Loucy (cell line): ENCODE measurements at regions not wholly inside any gene's neighbourhood (a gene's known extent, or its start where the extent isn't known, plus 50 kb on each side); places are given as distances from the start of the nearest gene placed in this dataset.

ENCODE experiments used
- EZH2phosphoT487 ChIP-seq: fragments of 200-600 bp; IDR thresholded peaks from 2 replicates; pipeline ENCODE4 v1.6.1; 2018; ENCODE audit warnings: antibody characterized with exemption, mild to moderate bottlenecking, moderate library complexity, borderline replicate concordance
- TF ChIP-seq, protein P1 (sequence below): fragments of 200-600 bp; sonication (generic); conservative IDR thresholded peaks from 2 replicates; pipeline ENCODE4 v1.5.1; 2014; ENCODE audit warnings: mild to moderate bottlenecking, antibody characterized with exemption, low read length

DNA sequence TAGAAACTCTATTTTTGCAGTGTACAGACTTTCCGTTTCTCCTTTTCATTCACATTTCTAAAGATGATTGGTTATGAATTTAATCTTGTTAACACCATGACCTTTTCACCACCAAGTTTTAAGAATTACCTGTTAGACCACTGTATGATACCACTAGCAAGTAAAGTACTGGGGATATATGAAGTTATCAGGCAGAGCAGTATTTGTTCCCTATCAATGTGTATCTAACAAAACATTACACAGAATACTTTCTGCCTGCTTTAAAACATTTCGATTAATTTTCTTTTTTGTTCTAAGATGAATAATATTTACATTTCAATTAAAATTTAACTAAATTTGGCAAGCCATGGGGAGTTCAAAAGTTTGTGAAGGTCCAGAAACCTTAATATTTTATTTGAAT, 49.9 kb upstream of the AHR start:
- no peak for TF ChIP-seq EZH2phosphoT487
- TF ChIP-seq, protein P1, sequence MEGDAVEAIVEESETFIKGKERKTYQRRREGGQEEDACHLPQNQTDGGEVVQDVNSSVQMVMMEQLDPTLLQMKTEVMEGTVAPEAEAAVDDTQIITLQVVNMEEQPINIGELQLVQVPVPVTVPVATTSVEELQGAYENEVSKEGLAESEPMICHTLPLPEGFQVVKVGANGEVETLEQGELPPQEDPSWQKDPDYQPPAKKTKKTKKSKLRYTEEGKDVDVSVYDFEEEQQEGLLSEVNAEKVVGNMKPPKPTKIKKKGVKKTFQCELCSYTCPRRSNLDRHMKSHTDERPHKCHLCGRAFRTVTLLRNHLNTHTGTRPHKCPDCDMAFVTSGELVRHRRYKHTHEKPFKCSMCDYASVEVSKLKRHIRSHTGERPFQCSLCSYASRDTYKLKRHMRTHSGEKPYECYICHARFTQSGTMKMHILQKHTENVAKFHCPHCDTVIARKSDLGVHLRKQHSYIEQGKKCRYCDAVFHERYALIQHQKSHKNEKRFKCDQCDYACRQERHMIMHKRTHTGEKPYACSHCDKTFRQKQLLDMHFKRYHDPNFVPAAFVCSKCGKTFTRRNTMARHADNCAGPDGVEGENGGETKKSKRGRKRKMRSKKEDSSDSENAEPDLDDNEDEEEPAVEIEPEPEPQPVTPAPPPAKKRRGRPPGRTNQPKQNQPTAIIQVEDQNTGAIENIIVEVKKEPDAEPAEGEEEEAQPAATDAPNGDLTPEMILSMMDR, result no peak
